H9 (cell line): ENCODE measurements at regions not wholly inside any gene's neighbourhood (a gene's known extent, or its start where the extent isn't known, plus 50 kb on each side); places are given as distances from the start of the nearest gene placed in this dataset.

Experiments used
- DNase-seq: peaks from one replicate; pipeline ENCODE4 v3.0.0-alpha.2; 2017
- H2AFZ ChIP-seq: one replicate; pipeline ENCODE4 v1.6.1; 2013; ENCODE audit warnings: mild to moderate bottlenecking, low read length, control low read depth, moderate library complexity
- H2AK5ac ChIP-seq: 2 replicates; pipeline ENCODE4 v1.6.1; 2013; ENCODE audit warnings: low read length, control low read depth, mixed read lengths; ENCODE audit not compliant: insufficient read length
- H2BK120ac ChIP-seq: one replicate; pipeline ENCODE4 v1.6.1; 2013; ENCODE audit warnings: low read depth, mild to moderate bottlenecking, low read length, control low read depth, inconsistent platforms; ENCODE audit not compliant: poor library complexity, severe bottlenecking
- H2BK12ac ChIP-seq: 2 replicates; pipeline ENCODE4 v1.6.1; 2013; ENCODE audit warnings: low read length, control low read depth, mixed read lengths, low read depth; ENCODE audit not compliant: insufficient read length
- H2BK15ac ChIP-seq: 2 replicates; pipeline ENCODE4 v1.6.1; 2013; ENCODE audit warnings: low read depth, low read length, control low read depth
- H2BK20ac ChIP-seq: one replicate; pipeline ENCODE4 v1.6.1; 2013; ENCODE audit warnings: low read depth, mild to moderate bottlenecking, low read length, control low read depth, inconsistent platforms; ENCODE audit not compliant: poor library complexity, severe bottlenecking
- H2BK5ac ChIP-seq: 2 replicates; pipeline ENCODE4 v1.6.1; 2013; ENCODE audit warnings: low read length, control low read depth, mixed read lengths; ENCODE audit not compliant: insufficient read length
- H3K14ac ChIP-seq: 2 replicates; pipeline ENCODE4 v1.6.1; 2013; ENCODE audit warnings: low read length, control low read depth; ENCODE audit not compliant: insufficient read depth
- H3K18ac ChIP-seq: 2 replicates; pipeline ENCODE4 v1.6.1; 2013; ENCODE audit warnings: low read depth, mild to moderate bottlenecking, mixed read lengths, low read length, control low read depth; ENCODE audit not compliant: insufficient read length
- H3K23ac ChIP-seq: 2 replicates; pipeline ENCODE4 v1.6.1; 2013; ENCODE audit warnings: low read length, control low read depth, mixed read lengths, low read depth; ENCODE audit not compliant: insufficient read length
- H3K23me2 ChIP-seq: 2 replicates; pipeline ENCODE4 v1.6.1; 2013; ENCODE audit warnings: low read depth, mild to moderate bottlenecking, mixed read lengths, low read length, control low read depth; ENCODE audit not compliant: insufficient read length, poor library complexity, severe bottlenecking
- H3K27ac ChIP-seq: 2 replicates; pipeline ENCODE4 v1.5.1; 2013; ENCODE audit warnings: low read length, control low read depth, mixed read lengths, low read depth; ENCODE audit not compliant: insufficient read length
- H3K27me3 ChIP-seq: 2 replicates; pipeline ENCODE4 v1.6.1; 2013; ENCODE audit warnings: low read length, control low read depth, inconsistent platforms; ENCODE audit not compliant: insufficient read depth
- H3K4ac ChIP-seq: 2 replicates; pipeline ENCODE4 v1.6.1; 2013; ENCODE audit warnings: low read depth, mild to moderate bottlenecking, control low read depth, inconsistent platforms, low read length, moderate library complexity
- H3K4me1 ChIP-seq: 2 replicates; pipeline ENCODE4 v1.6.1; 2013; ENCODE audit warnings: low read length, control low read depth, inconsistent platforms; ENCODE audit not compliant: insufficient read depth
- H3K4me2 ChIP-seq: 2 replicates; pipeline ENCODE4 v1.6.1; 2013; ENCODE audit warnings: low read length, control low read depth, mixed read lengths; ENCODE audit not compliant: insufficient read length, insufficient read depth
- H3K56ac ChIP-seq: 2 replicates; pipeline ENCODE4 v1.6.1; 2013; ENCODE audit warnings: low read depth, mild to moderate bottlenecking, mixed read lengths, low read length, control low read depth; ENCODE audit not compliant: insufficient read length
- H3K79me1 ChIP-seq: 2 replicates; pipeline ENCODE4 v1.6.1; 2013; ENCODE audit warnings: low read depth, mild to moderate bottlenecking, moderate library complexity, low read length, control low read depth, inconsistent platforms; ENCODE audit not compliant: insufficient read depth, poor library complexity, severe bottlenecking
- H3K79me2 ChIP-seq: 2 replicates; pipeline ENCODE4 v1.6.1; 2013; ENCODE audit warnings: low read length, control low read depth, inconsistent platforms; ENCODE audit not compliant: insufficient read depth
- H3K9ac ChIP-seq: 2 replicates; pipeline ENCODE4 v1.6.1; 2013; ENCODE audit warnings: low read length, control low read depth, mixed read lengths; ENCODE audit not compliant: insufficient read length; ENCODE audit errors: extremely low read depth
- H3K9me3 ChIP-seq: one replicate; pipeline ENCODE4 v1.6.1; 2013; ENCODE audit warnings: low read depth, low read length, inconsistent platforms; ENCODE audit not compliant: control insufficient read depth
- H3T11ph ChIP-seq: one replicate; pipeline ENCODE4 v1.6.1; 2013; ENCODE audit warnings: mild to moderate bottlenecking, low read length, control low read depth, inconsistent platforms
- H4K20me1 ChIP-seq: one replicate; pipeline ENCODE4 v1.6.1; 2013; ENCODE audit not compliant: control insufficient read depth, insufficient read length, insufficient read depth
- H4K5ac ChIP-seq: 2 replicates; pipeline ENCODE4 v1.6.1; 2013; ENCODE audit warnings: low read depth, mild to moderate bottlenecking, mixed read lengths, low read length, control low read depth; ENCODE audit not compliant: insufficient read length
- H4K8ac ChIP-seq: replicated peaks from 2 replicates; pipeline ENCODE4 v1.6.1; 2013; ENCODE audit warnings: low read length, control low read depth, mixed read lengths, low read depth; ENCODE audit not compliant: insufficient read length
- H4K91ac ChIP-seq: 2 replicates; pipeline ENCODE4 v1.6.1; 2013; ENCODE audit warnings: low read depth, mild to moderate bottlenecking, moderate library complexity, mixed read lengths, low read length, control low read depth; ENCODE audit not compliant: insufficient read length
- H3K27ac Mint-ChIP-seq, 3 experiments: 2 replicates in 2 of 3; 3 replicates in 1 of 3; pipeline ENCODE4 v1.8.0; 2020 to 2021; ENCODE audit warnings: mixed read lengths in 3 of 3, mild to moderate bottlenecking in 1 of 3, moderate library complexity in 1 of 3
- H3K27me3 Mint-ChIP-seq: 2 replicates; pipeline ENCODE4 v1.8.0; 2021; ENCODE audit warnings: low read depth, mild to moderate bottlenecking, moderate library complexity, mixed read lengths
- H3K36me3 Mint-ChIP-seq, 3 experiments: 2 replicates in 2 of 3; 3 replicates in 1 of 3; pipeline ENCODE4 v1.8.0; 2020 to 2021; ENCODE audit warnings: low read depth in 3 of 3, mixed read lengths in 3 of 3; ENCODE audit not compliant: insufficient read depth in 1 of 3
- H3K4me1 Mint-ChIP-seq, 2 experiments: 2 replicates each; pipeline ENCODE4 v1.8.0; 2020; ENCODE audit warnings: mixed read lengths in 2 of 2
- H3K4me3 Mint-ChIP-seq, 2 experiments: 2 replicates in 1 of 2; 3 replicates in 1 of 2; pipeline ENCODE4 v1.8.0; 2020 to 2021; ENCODE audit warnings: mild to moderate bottlenecking in 2 of 2, mixed read lengths in 2 of 2, moderate library complexity in 1 of 2
- H3K9me3 Mint-ChIP-seq, 2 experiments: 2 replicates in 1 of 2; 3 replicates in 1 of 2; pipeline ENCODE4 v1.8.0; 2020; ENCODE audit warnings: mild to moderate bottlenecking in 2 of 2, mixed read lengths in 2 of 2, moderate library complexity in 1 of 2
- CTCF ChIP-seq: fragments of 200-600 bp; sonication (generic); conservative IDR thresholded peaks from 3 replicates; pipeline ENCODE4 v1.8.0; 2021; ENCODE audit warnings: antibody characterized with exemption, mild to moderate bottlenecking
- WGBS: extraction: QIAGEN DNeasy Blood & Tissue Kit; methylation state at CpG from one replicate; pipeline ENCODE4 v1.1.7; 2013; ENCODE audit warnings: missing lambda C conversion rate, low lambda C conversion rate, mixed read lengths; ENCODE audit not compliant: insufficient read length; ENCODE audit errors: extremely low coverage; 5-methylcytosine and 5-hydroxymethylcytosine counted together

GRCh38 chr2:45272549-45273265 lies 263.5 kb upstream of the SIX2 start:
- Histone ChIP-seq H3K27ac (no peak overlapping the region), H3K56ac (no peak overlapping the region), H2BK12ac (no peak overlapping the region), H3K79me1 (no peaks in the 10 kb centered on the region), H2BK5ac (no peak overlapping the region), H3K23ac (no peak overlapping the region), H3T11ph (no peak overlapping the region), H2BK120ac (no peak overlapping the region), H3K79me2 (no peaks in the 10 kb centered on the region), H4K20me1 (no peaks in the 10 kb centered on the region), H2AFZ (no peak overlapping the region), H3K9me3 (no peaks in the 10 kb centered on the region), H3K23me2 (no peaks in the 10 kb centered on the region), H3K4ac (no peak overlapping the region), H3K14ac (no peak overlapping the region), H3K18ac (no peak overlapping the region), H2AK5ac (no peak overlapping the region), H3K9ac (no peak overlapping the region), H3K4me1 (peaks cover 2% of the 10 kb centered on the region; the same call in 1 of the 2 replicates), H2BK15ac (no peak overlapping the region), H3K27me3 (no peaks in the 10 kb centered on the region), H3K4me2 (no peak overlapping the region), H4K8ac (no peak overlapping the region), H4K5ac (no peak overlapping the region), H2BK20ac (no peak overlapping the region), H4K91ac (no peak overlapping the region)
- H3K27me3 Mint-ChIP-seq = peaks cover 5% of the 10 kb centered on the region
- H3K9me3 Mint-ChIP-seq = no peaks in the 10 kb centered on the region
- H3K27ac Mint-ChIP-seq = no peak overlapping the region
- peaks cover 25 to 27% of the 10 kb centered on the region in 2 experiments for H3K4me1 Mint-ChIP-seq
- H3K36me3 Mint-ChIP-seq = peaks cover 0 to 2% (median 0%) of the 10 kb centered on the region in 3 experiments; a peak in 1 of 7 replicates
- H3K4me3 Mint-ChIP-seq = no peak overlapping the region
- no CpG with 5 or more reads among the region's 2 CpGs for WGBS
- DNase-seq = no peak
- TF ChIP-seq CTCF = no peak
